NCI-H146 (cell line): ENCODE measurements at regions not wholly inside any gene's neighbourhood (a gene's known extent, or its start where the extent isn't known, plus 50 kb on each side); places are given as distances from the start of the nearest gene placed in this dataset.

Experiments
- DNase-seq: peaks from one replicate; lab custom pipeline; 2025; lab: John Stamatoyannopoulos, UW

- no peak for DNase-seq
These were observed 92.2 kb downstream of the TEX51 start for GRCh38 chr2:126990605-126991532.

- DNase-seq = no peak
These were observed 95.7 kb downstream of the TEX51 start for GRCh38 chr2:126994340-126994777.

GRCh38 chr2:126995621-126996377 is 97.1 kb downstream of the TEX51 start:
- no peak for DNase-seq

- DNase-seq = no peak
These were observed 97.6 kb downstream of the TEX51 start for GRCh38 chr2:126996378-126996699.
